ENCODE measurements at regions not wholly inside any gene's neighbourhood (a gene's known extent, or its start where the extent isn't known, plus 50 kb on each side); places are given as distances from the start of the nearest gene placed in this dataset.

GRCh38 chr20:43803276-43803675 is 76.5 kb upstream of the GTSF1L start:
- peaks cover 8 to 12% (median 8%) of the 10 kb centered on the region in 3 donors for H3K27me3 Mint-ChIP-seq (ENCODE audit: low read depth in 3 of 3)
- peaks cover 0 to 3% of the 10 kb centered on the region in 2 donors for H3K4me1 Mint-ChIP-seq
- H3K9me3 Mint-ChIP-seq: peaks cover 3 to 17% (median 5%) of the 10 kb centered on the region in 6 donors
- no peak overlapping the region for H3K4me3 Mint-ChIP-seq
- no peak overlapping the region for H3K27ac Mint-ChIP-seq
- DNase-seq: no peak
- H3K36me3 Mint-ChIP-seq: peaks cover 0 to 7% (median 5%) of the 10 kb centered on the region in 3 donors

GRCh38 chr20:43800186-43800585 is 73.4 kb upstream of the GTSF1L start:
- DNase-seq: no peak
- Mint-ChIP-seq H3K27me3 (ENCODE audit: low read depth in 3 of 3) (peaks cover 5 to 15% (median 8%) of the 10 kb centered on the region in 3 donors), H3K36me3 (peaks cover 0 to 5% (median 3%) of the 10 kb centered on the region in 3 donors), H3K4me3 (no peak overlapping the region), H3K9me3 (peaks cover 0 to 9% (median under 1%) of the 10 kb centered on the region in 6 donors), H3K4me1 (peaks cover 0 to 3% of the 10 kb centered on the region in 2 donors), H3K27ac (no peak overlapping the region)

GRCh38 chr20:43799741-43800140 is 72.9 kb upstream of the GTSF1L start:
- peaks cover 0 to 5% (median 3%) of the 10 kb centered on the region in 3 donors for H3K36me3 Mint-ChIP-seq
- no peak overlapping the region for H3K27ac Mint-ChIP-seq

GRCh38 chr20:43799150-43799711 is 72.4 kb upstream of the GTSF1L start:
- no peak for DNase-seq
- peaks cover 5 to 19% (median 8%) of the 10 kb centered on the region in 3 donors for H3K27me3 Mint-ChIP-seq (ENCODE audit: low read depth in 3 of 3)
- H3K36me3 Mint-ChIP-seq: peaks cover 0 to 5% (median 3%) of the 10 kb centered on the region in 3 donors
- no peak overlapping the region for H3K4me3 Mint-ChIP-seq
- no peak overlapping the region for H3K27ac Mint-ChIP-seq
- peaks cover 0 to 3% of the 10 kb centered on the region in 2 donors for H3K4me1 Mint-ChIP-seq
- H3K9me3 Mint-ChIP-seq: peaks cover 0 to 5% (median 0%) of the 10 kb centered on the region in 6 donors

More at GRCh38 chr20:43799741-43800140, 72.9 kb upstream of the GTSF1L start:
- peaks cover 0 to 9% (median under 1%) of the 10 kb centered on the region in 6 donors for H3K9me3 Mint-ChIP-seq
- H3K27me3 Mint-ChIP-seq (ENCODE audit: low read depth in 3 of 3): peaks cover 5 to 18% (median 8%) of the 10 kb centered on the region in 3 donors
- peaks cover 0 to 3% of the 10 kb centered on the region in 2 donors for H3K4me1 Mint-ChIP-seq
- DNase-seq: no peak
- no peak overlapping the region for H3K4me3 Mint-ChIP-seq

GRCh38 chr20:43798291-43799149 is 71.7 kb upstream of the GTSF1L start:
- H3K4me3 Mint-ChIP-seq: no peak overlapping the region
- no peak overlapping the region for H3K27ac Mint-ChIP-seq
- peaks cover 0 to 5% (median 3%) of the 10 kb centered on the region in 3 donors for H3K36me3 Mint-ChIP-seq
- DNase-seq: no peak
- H3K27me3 Mint-ChIP-seq (ENCODE audit: low read depth in 3 of 3): peaks cover 5 to 19% (median 8%) of the 10 kb centered on the region in 3 donors
- H3K4me1 Mint-ChIP-seq: peaks cover 0 to 3% of the 10 kb centered on the region in 2 donors
- H3K9me3 Mint-ChIP-seq: peaks cover 0 to 2% (median 0%) of the 10 kb centered on the region in 6 donors

GRCh38 chr20:43794326-43794725 is 67.5 kb upstream of the GTSF1L start:
- H3K36me3 Mint-ChIP-seq: peaks cover 0 to 5% (median 0%) of the 10 kb centered on the region in 3 donors
- no peak overlapping the region for H3K27ac Mint-ChIP-seq
- H3K27me3 Mint-ChIP-seq (ENCODE audit: low read depth in 3 of 3): peaks cover 5 to 15% (median 14%) of the 10 kb centered on the region in 3 donors
- DNase-seq: no peak
- H3K4me1 Mint-ChIP-seq: no peaks in the 10 kb centered on the region
- H3K9me3 Mint-ChIP-seq: peaks cover 0 to 9% (median 5%) of the 10 kb centered on the region in 6 donors
- no peak overlapping the region for H3K4me3 Mint-ChIP-seq

GRCh38 chr20:43789593-43789992 is 62.8 kb upstream of the GTSF1L start:
- H3K4me1 Mint-ChIP-seq: no peaks in the 10 kb centered on the region
- no peak overlapping the region for H3K27ac Mint-ChIP-seq
- DNase-seq: no peak
- peaks cover 0 to 9% (median 5%) of the 10 kb centered on the region in 6 donors for H3K9me3 Mint-ChIP-seq
- H3K36me3 Mint-ChIP-seq: peaks cover 0 to 5% (median 0%) of the 10 kb centered on the region in 3 donors
- H3K4me3 Mint-ChIP-seq: no peak overlapping the region
- peaks cover 5 to 9% (median 7%) of the 10 kb centered on the region in 3 donors for H3K27me3 Mint-ChIP-seq (ENCODE audit: low read depth in 3 of 3)

- DNase-seq: peak in 1 of 3 donors; percentile 7
- peaks cover 0 to 9% (median 5%) of the 10 kb centered on the region in 6 donors for H3K9me3 Mint-ChIP-seq
- H3K36me3 Mint-ChIP-seq: peaks cover 0 to 4% (median 0%) of the 10 kb centered on the region in 3 donors
- H3K4me1 Mint-ChIP-seq: peaks cover 1 to 4% of the 10 kb centered on the region in 2 donors
- H3K4me3 Mint-ChIP-seq: peak overlapping the region in 1 of 5 donors; percentile 52
- H3K27me3 Mint-ChIP-seq (ENCODE audit: low read depth in 3 of 3): peaks cover 5 to 8% (median 8%) of the 10 kb centered on the region in 3 donors
- H3K27ac Mint-ChIP-seq: no peak overlapping the region
These were observed 61.1 kb upstream of the GTSF1L start for GRCh38 chr20:43787937-43788336.

- Mint-ChIP-seq H3K4me3 (no peak overlapping the region), H3K27ac (no peak overlapping the region)
These were observed 60.1 kb upstream of the GTSF1L start for GRCh38 chr20:43786885-43787284.

GRCh38 chr20:43781215-43781614 is 54.4 kb upstream of the GTSF1L start:
- DNase-seq: peak; percentile 29 to 53 (median 31)
- H3K36me3 Mint-ChIP-seq: peaks cover 0 to 7% (median 0%) of the 10 kb centered on the region in 3 donors
- H3K4me3 Mint-ChIP-seq: peak overlapping the region; percentile 8 to 65 (median 24)
- peak overlapping the region in 4 of 6 donors; percentile 3 to 69 (median 46) for H3K27ac Mint-ChIP-seq
- H3K4me1 Mint-ChIP-seq: peaks cover 24 to 32% of the 10 kb centered on the region in 2 donors
- H3K9me3 Mint-ChIP-seq: peaks cover 0 to 15% (median 11%) of the 10 kb centered on the region in 6 donors
- peaks cover 4 to 8% (median 6%) of the 10 kb centered on the region in 3 donors for H3K27me3 Mint-ChIP-seq (ENCODE audit: low read depth in 3 of 3)

More at GRCh38 chr20:43786885-43787284, 60.1 kb upstream of the GTSF1L start:
- peaks cover 12 to 14% of the 10 kb centered on the region in 2 donors for H3K4me1 Mint-ChIP-seq
- peaks cover 4 to 6% (median 4%) of the 10 kb centered on the region in 3 donors for H3K27me3 Mint-ChIP-seq (ENCODE audit: low read depth in 3 of 3)
- H3K36me3 Mint-ChIP-seq: no peaks in the 10 kb centered on the region
- H3K9me3 Mint-ChIP-seq: peaks cover 0 to 3% (median 2%) of the 10 kb centered on the region in 6 donors
- no peak for DNase-seq

- no peak for DNase-seq
- Mint-ChIP-seq H3K4me1 (peaks cover 24 to 32% of the 10 kb centered on the region in 2 donors), H3K9me3 (peaks cover 0 to 15% (median 11%) of the 10 kb centered on the region in 6 donors), H3K27me3 (ENCODE audit: low read depth in 3 of 3) (peaks cover 6 to 12% (median 8%) of the 10 kb centered on the region in 3 donors), H3K27ac (no peak overlapping the region), H3K36me3 (peaks cover 0 to 7% (median 0%) of the 10 kb centered on the region in 3 donors), H3K4me3 (no peak overlapping the region)
These were observed 51.6 kb upstream of the GTSF1L start for GRCh38 chr20:43778375-43778774.

- Mint-ChIP-seq H3K4me1 (peaks cover 10 to 16% of the 10 kb centered on the region in 2 donors), H3K9me3 (peaks cover 0 to 15% (median 11%) of the 10 kb centered on the region in 6 donors), H3K4me3 (no peak overlapping the region), H3K27ac (no peak overlapping the region), H3K36me3 (peaks cover 0 to 7% (median 0%) of the 10 kb centered on the region in 3 donors), H3K27me3 (ENCODE audit: low read depth in 3 of 3) (peaks cover 13 to 18% (median 15%) of the 10 kb centered on the region in 3 donors)
- no peak for DNase-seq
These were observed 49.9 kb upstream of the GTSF1L start for GRCh38 chr20:43776691-43777090.
